IPS-20b (cell line): ENCODE measurements at regions not wholly inside any gene's neighbourhood (a gene's known extent, or its start where the extent isn't known, plus 50 kb on each side); places are given as distances from the start of the nearest gene placed in this dataset.

Source experiments
- H3K27ac ChIP-seq: one replicate; pipeline ENCODE4 v1.5.1; 2013; ENCODE audit warnings: low read length
- H3K27me3 ChIP-seq: 2 replicates; pipeline ENCODE4 v1.6.1; 2013; ENCODE audit warnings: mild to moderate bottlenecking, low read length, inconsistent platforms; ENCODE audit not compliant: insufficient read depth
- H3K36me3 ChIP-seq: 2 replicates; pipeline ENCODE4 v1.6.1; 2013; ENCODE audit warnings: low read depth, mild to moderate bottlenecking, inconsistent platforms, low read length, moderate library complexity; ENCODE audit not compliant: insufficient read depth
- H3K4me1 ChIP-seq: 2 replicates; pipeline ENCODE4 v1.6.1; 2013; ENCODE audit warnings: mild to moderate bottlenecking, control low read depth, inconsistent platforms, low read length, moderate library complexity; ENCODE audit not compliant: insufficient read depth
- H3K4me3 ChIP-seq: 2 replicates; pipeline ENCODE4 v1.5.1; 2013; ENCODE audit warnings: mild to moderate bottlenecking, low read length, inconsistent platforms
- H3K9ac ChIP-seq: 2 replicates; pipeline ENCODE4 v1.6.1; 2013; ENCODE audit warnings: low read depth, mild to moderate bottlenecking, inconsistent platforms, low read length, moderate library complexity
- H3K9me3 ChIP-seq: 2 replicates; pipeline ENCODE4 v1.6.1; 2013; ENCODE audit warnings: mild to moderate bottlenecking, low read depth, low read length, inconsistent platforms; ENCODE audit not compliant: insufficient read depth

GRCh38 chr3:127455541-127456450 is 134.7 kb downstream of the TPRA1 start:
- H3K4me1 ChIP-seq = peaks cover 5% of the 10 kb centered on the region; the same call in 1 of the 2 replicates
- peaks cover 66% of the 10 kb centered on the region for H3K27me3 ChIP-seq
- H3K36me3 ChIP-seq = no peaks in the 10 kb centered on the region
- no peaks in the 10 kb centered on the region for H3K9me3 ChIP-seq
- H3K9ac ChIP-seq = peak overlapping the region; percentile 50; the same call in 1 of the 2 replicates
- no peak overlapping the region for H3K27ac ChIP-seq
- H3K4me3 ChIP-seq = peak overlapping the region; percentile 77

GRCh38 chr3:127454968-127455367 is 135.6 kb downstream of the TPRA1 start:
- Histone ChIP-seq H3K4me3 (peak overlapping the region; percentile 60), H3K27ac (no peak overlapping the region), H3K4me1 (peaks cover 5% of the 10 kb centered on the region; the same call in 1 of the 2 replicates), H3K36me3 (no peaks in the 10 kb centered on the region), H3K27me3 (peaks cover 66% of the 10 kb centered on the region), H3K9me3 (no peaks in the 10 kb centered on the region), H3K9ac (no peak overlapping the region)

GRCh38 chr3:127454051-127454450 is 136.5 kb downstream of the TPRA1 start:
- H3K27ac ChIP-seq = no peak overlapping the region
- no peak overlapping the region for H3K9ac ChIP-seq
- H3K9me3 ChIP-seq = no peaks in the 10 kb centered on the region
- no peaks in the 10 kb centered on the region for H3K36me3 ChIP-seq
- peaks cover 5% of the 10 kb centered on the region; the same call in 1 of the 2 replicates for H3K4me1 ChIP-seq
- peaks cover 65% of the 10 kb centered on the region for H3K27me3 ChIP-seq
- H3K4me3 ChIP-seq = no peak overlapping the region

- Histone ChIP-seq H3K4me1 (0 out of 2 replicates have a peak, but pooled peaks cover 5% of the 10 kb centered on the region), H3K4me3 (no peak overlapping the region), H3K27ac (no peak overlapping the region), H3K9ac (no peak overlapping the region), H3K27me3 (peaks cover 48% of the 10 kb centered on the region), H3K36me3 (no peaks in the 10 kb centered on the region), H3K9me3 (no peaks in the 10 kb centered on the region)
Measured at GRCh38 chr3:127452321-127452821, 138.2 kb downstream of the TPRA1 start.

- Histone ChIP-seq H3K27me3 (peaks cover 38% of the 10 kb centered on the region), H3K4me1 (0 out of 2 replicates have a peak, but pooled peaks cover 5% of the 10 kb centered on the region), H3K9ac (no peak overlapping the region), H3K36me3 (no peaks in the 10 kb centered on the region), H3K27ac (no peak overlapping the region), H3K9me3 (no peaks in the 10 kb centered on the region), H3K4me3 (no peak overlapping the region)
Measured at GRCh38 chr3:127451321-127451720, 139.2 kb downstream of the TPRA1 start.

- Histone ChIP-seq H3K4me3 (no peak overlapping the region), H3K4me1 (0 out of 2 replicates have a peak, but pooled peaks cover 5% of the 10 kb centered on the region), H3K9me3 (no peaks in the 10 kb centered on the region), H3K27ac (no peak overlapping the region), H3K27me3 (peaks cover 29% of the 10 kb centered on the region), H3K36me3 (no peaks in the 10 kb centered on the region), H3K9ac (no peak overlapping the region)
Measured at GRCh38 chr3:127450331-127450730, 140.2 kb downstream of the TPRA1 start.

GRCh38 chr3:127449486-127450212 is 140.9 kb downstream of the TPRA1 start:
- H3K9ac ChIP-seq = no peak overlapping the region
- H3K36me3 ChIP-seq = no peaks in the 10 kb centered on the region
- H3K9me3 ChIP-seq = no peaks in the 10 kb centered on the region
- H3K27ac ChIP-seq = no peak overlapping the region
- no peak overlapping the region for H3K4me3 ChIP-seq
- peaks cover 23% of the 10 kb centered on the region for H3K27me3 ChIP-seq
- H3K4me1 ChIP-seq = 0 out of 2 replicates have a peak, but pooled peaks cover 2% of the 10 kb centered on the region

- H3K36me3 ChIP-seq = no peaks in the 10 kb centered on the region
- H3K9me3 ChIP-seq = no peaks in the 10 kb centered on the region
- H3K4me1 ChIP-seq = 0 out of 2 replicates have a peak, but pooled peaks cover 2% of the 10 kb centered on the region
- H3K4me3 ChIP-seq = no peak overlapping the region
- H3K27me3 ChIP-seq = peaks cover 13% of the 10 kb centered on the region; the same call in 1 of the 2 replicates
- H3K9ac ChIP-seq = no peak overlapping the region
- no peak overlapping the region for H3K27ac ChIP-seq
Measured at GRCh38 chr3:127448671-127449070, 141.9 kb downstream of the TPRA1 start.

- Histone ChIP-seq H3K4me1 (0 out of 2 replicates have a peak, but pooled peaks cover 2% of the 10 kb centered on the region), H3K27me3 (peaks cover 8% of the 10 kb centered on the region; the same call in 1 of the 2 replicates), H3K27ac (no peak overlapping the region), H3K9me3 (no peaks in the 10 kb centered on the region), H3K36me3 (no peaks in the 10 kb centered on the region), H3K4me3 (no peak overlapping the region), H3K9ac (no peak overlapping the region)
Measured at GRCh38 chr3:127448161-127448561, 142.4 kb downstream of the TPRA1 start.

GRCh38 chr3:127446756-127447155 is 143.8 kb downstream of the TPRA1 start:
- H3K36me3 ChIP-seq = no peaks in the 10 kb centered on the region
- no peaks in the 10 kb centered on the region for H3K9me3 ChIP-seq
- no peaks in the 10 kb centered on the region for H3K27me3 ChIP-seq
- H3K4me3 ChIP-seq = no peak overlapping the region
- no peak overlapping the region for H3K27ac ChIP-seq
- no peaks in the 10 kb centered on the region for H3K4me1 ChIP-seq
- H3K9ac ChIP-seq = no peak overlapping the region

GRCh38 chr3:127445581-127446343 is 144.8 kb downstream of the TPRA1 start:
- H3K4me3 ChIP-seq = no peak overlapping the region
- no peaks in the 10 kb centered on the region for H3K4me1 ChIP-seq
- no peaks in the 10 kb centered on the region for H3K27me3 ChIP-seq
- no peaks in the 10 kb centered on the region for H3K36me3 ChIP-seq
- H3K27ac ChIP-seq = no peak overlapping the region
- no peak overlapping the region for H3K9ac ChIP-seq
- no peaks in the 10 kb centered on the region for H3K9me3 ChIP-seq
